OCI-LY1 (cell line): ENCODE measurements at regions not wholly inside any gene's neighbourhood (a gene's known extent, or its start where the extent isn't known, plus 50 kb on each side); places are given as distances from the start of the nearest gene placed in this dataset.

Experiments used
- EZH2 ChIP-seq: fragments of 200-600 bp; sonication (generic), shearing (Covaris generic); IDR thresholded peaks from 2 replicates; pipeline ENCODE4 v1.8.0; 2017; ENCODE audit warnings: borderline replicate concordance, mixed run types, mild to moderate bottlenecking, antibody characterized with exemption, low read length, moderate library complexity, mixed read lengths
- TF ChIP-seq, protein P1 (sequence below): fragments of 200-600 bp; sonication (generic), shearing (Covaris generic); IDR thresholded peaks from 2 replicates; pipeline ENCODE4 v1.5.1; 2017; ENCODE audit warnings: mild to moderate bottlenecking, antibody characterized with exemption, low read length, moderate library complexity, mixed read lengths

GRCh38 chr1:208688656-208689315 is 444.6 kb upstream of the PLXNA2 start:
- TF ChIP-seq, protein P1, sequence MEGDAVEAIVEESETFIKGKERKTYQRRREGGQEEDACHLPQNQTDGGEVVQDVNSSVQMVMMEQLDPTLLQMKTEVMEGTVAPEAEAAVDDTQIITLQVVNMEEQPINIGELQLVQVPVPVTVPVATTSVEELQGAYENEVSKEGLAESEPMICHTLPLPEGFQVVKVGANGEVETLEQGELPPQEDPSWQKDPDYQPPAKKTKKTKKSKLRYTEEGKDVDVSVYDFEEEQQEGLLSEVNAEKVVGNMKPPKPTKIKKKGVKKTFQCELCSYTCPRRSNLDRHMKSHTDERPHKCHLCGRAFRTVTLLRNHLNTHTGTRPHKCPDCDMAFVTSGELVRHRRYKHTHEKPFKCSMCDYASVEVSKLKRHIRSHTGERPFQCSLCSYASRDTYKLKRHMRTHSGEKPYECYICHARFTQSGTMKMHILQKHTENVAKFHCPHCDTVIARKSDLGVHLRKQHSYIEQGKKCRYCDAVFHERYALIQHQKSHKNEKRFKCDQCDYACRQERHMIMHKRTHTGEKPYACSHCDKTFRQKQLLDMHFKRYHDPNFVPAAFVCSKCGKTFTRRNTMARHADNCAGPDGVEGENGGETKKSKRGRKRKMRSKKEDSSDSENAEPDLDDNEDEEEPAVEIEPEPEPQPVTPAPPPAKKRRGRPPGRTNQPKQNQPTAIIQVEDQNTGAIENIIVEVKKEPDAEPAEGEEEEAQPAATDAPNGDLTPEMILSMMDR = no peak
- no peak for TF ChIP-seq EZH2
